GM18511 (cell line): ENCODE measurements at regions not wholly inside any gene's neighbourhood (a gene's known extent, or its start where the extent isn't known, plus 50 kb on each side); places are given as distances from the start of the nearest gene placed in this dataset.

Experiments used
- ATAC-seq: cut with Tn5 transposase; IDR thresholded peaks from one replicate; pipeline ENCODE4 v1.9.1; 2021; ENCODE audit warnings: mild to moderate bottlenecking, moderate library complexity; ENCODE audit not compliant: unreplicated experiment

GRCh38 chr6:164195278-164195941 is 780.9 kb downstream of the QKI start:
- no peak for ATAC-seq

GRCh38 chr6:164188861-164189260 is 774.3 kb downstream of the QKI start:
- ATAC-seq: no peak

GRCh38 chr6:164185471-164185871 is 771.0 kb downstream of the QKI start:
- ATAC-seq: no peak

GRCh38 chr6:164184410-164184809 is 769.9 kb downstream of the QKI start:
- no peak for ATAC-seq

- no peak for ATAC-seq
Observed at GRCh38 chr6:164183556-164184123, 769.1 kb downstream of the QKI start.

GRCh38 chr6:164178679-164179332 is 764.3 kb downstream of the QKI start:
- ATAC-seq: no peak

GRCh38 chr6:164169355-164169754 is 754.8 kb downstream of the QKI start:
- no peak for ATAC-seq

GRCh38 chr6:164168595-164168994 is 754.1 kb downstream of the QKI start:
- ATAC-seq: no peak

GRCh38 chr6:164167873-164168405 is 753.4 kb downstream of the QKI start:
- ATAC-seq: no peak

GRCh38 chr6:164166996-164167395 is 752.5 kb downstream of the QKI start:
- no peak for ATAC-seq

- ATAC-seq: no peak
Observed at GRCh38 chr6:164166515-164166914, 752.0 kb downstream of the QKI start.

- ATAC-seq: no peak
Observed at GRCh38 chr6:164164876-164165275, 750.4 kb downstream of the QKI start.

GRCh38 chr6:164163239-164163638 is 748.7 kb downstream of the QKI start:
- ATAC-seq: no peak

- no peak for ATAC-seq
Observed at GRCh38 chr6:164159061-164159460, 744.5 kb downstream of the QKI start.

- no peak for ATAC-seq
Observed at GRCh38 chr6:164154588-164154987, 740.1 kb downstream of the QKI start.

GRCh38 chr6:164152611-164153010 is 738.1 kb downstream of the QKI start:
- ATAC-seq: no peak

GRCh38 chr6:164151161-164152120 is 736.9 kb downstream of the QKI start:
- ATAC-seq: no peak

GRCh38 chr6:164150232-164150631 is 735.7 kb downstream of the QKI start:
- no peak for ATAC-seq

GRCh38 chr6:164148788-164149187 is 734.3 kb downstream of the QKI start:
- no peak for ATAC-seq

GRCh38 chr6:164144316-164144715 is 729.8 kb downstream of the QKI start:
- ATAC-seq: no peak

- no peak for ATAC-seq
Observed at GRCh38 chr6:164142322-164142721, 727.8 kb downstream of the QKI start.
